ENCODE measurements at regions not wholly inside any gene's neighbourhood (a gene's known extent, or its start where the extent isn't known, plus 50 kb on each side); places are given as distances from the start of the nearest gene placed in this dataset.

DNA sequence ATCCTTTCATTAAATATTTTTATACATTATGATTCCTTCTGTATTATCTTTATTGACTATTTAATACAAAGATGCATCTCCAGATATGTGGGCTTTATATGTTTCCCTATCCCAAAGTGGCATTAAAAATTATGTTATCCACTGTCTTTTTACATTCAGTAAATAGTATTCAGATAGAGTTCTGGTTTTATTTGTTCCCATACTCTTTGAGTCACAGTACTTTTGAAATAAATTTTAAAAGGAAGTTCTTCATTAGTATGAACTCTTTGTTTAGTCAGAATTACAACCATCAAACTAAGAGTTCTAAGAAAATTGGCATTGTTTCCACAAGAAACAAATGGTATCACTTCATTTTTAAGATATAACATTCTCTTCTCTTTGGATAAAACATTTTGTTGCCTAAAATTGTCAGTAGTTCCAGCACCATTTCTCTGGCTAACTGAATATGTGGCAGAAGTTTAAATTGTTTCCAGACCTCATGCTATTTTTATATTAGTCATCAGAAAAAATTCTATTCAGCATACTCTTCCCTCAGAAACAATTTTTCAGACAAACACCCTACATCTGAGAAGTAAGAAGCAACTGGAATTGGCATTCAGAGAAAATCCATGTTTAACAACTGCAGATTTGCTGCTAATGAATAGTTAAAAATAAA lies 88.5 kb upstream of the COL5A2 start:
- DNase-seq (ENCODE audit: low spot score), result no peak

DNA sequence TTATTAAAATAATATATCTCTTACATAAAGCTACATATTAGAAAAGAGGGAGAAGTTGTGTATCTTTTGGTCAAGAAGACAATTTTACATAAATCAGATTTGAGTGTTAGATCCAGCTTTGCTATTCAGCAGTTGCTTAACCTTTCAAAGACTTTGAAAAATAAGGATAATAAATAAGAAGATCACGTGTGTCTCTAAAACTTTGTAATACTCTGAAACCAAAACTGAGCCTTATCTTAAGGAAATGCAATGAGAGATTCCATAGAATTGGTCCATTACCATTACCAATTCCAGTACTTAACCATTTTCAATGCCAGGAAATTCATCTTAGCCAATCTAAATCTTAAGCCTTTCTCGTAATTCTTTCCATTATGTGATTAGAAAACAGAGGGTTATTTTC lies 89.2 kb upstream of the COL5A2 start:
- DNase-seq (ENCODE audit: low spot score), result no peak

DNA sequence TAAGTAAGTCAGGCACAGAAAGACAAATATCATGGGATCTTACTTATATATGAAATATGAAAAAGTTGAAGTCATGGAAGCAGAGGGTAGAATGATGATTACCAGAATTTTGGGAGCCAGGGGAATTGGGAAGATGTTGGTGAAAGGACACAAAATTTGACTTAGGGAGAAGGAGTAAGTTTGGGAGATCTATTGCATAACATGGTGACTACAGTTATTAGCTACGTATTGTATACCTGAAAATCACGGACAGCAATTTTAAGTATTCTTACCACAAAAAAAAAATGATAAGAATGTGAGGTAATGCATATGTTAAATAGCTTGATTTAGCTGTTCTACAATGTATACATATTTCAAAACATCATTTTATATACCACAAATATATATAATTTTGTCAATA lies 94.2 kb upstream of the COL5A2 start:
- DNase-seq (ENCODE audit: low spot score), result no peak

DNA sequence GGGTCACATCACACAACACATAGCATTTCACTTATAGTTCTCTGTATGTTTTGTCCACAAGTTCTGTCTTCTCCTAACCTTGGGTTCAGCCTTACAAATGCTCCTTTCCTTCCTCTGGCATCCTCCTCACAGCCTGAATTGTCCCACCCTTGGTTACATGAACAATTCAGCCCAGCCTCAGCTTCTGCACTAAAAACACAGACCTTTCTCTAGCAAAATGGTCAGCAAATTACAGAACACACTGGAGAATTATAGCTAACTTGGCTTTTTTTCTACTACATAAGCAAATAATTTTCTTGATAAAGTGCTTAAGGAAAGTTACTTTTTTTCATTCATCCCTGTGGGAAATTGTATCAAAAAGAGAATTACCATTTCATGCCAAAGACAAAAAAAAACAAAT lies 94.8 kb upstream of the COL5A2 start:
- DNase-seq (ENCODE audit: low spot score), result no peak

DNA sequence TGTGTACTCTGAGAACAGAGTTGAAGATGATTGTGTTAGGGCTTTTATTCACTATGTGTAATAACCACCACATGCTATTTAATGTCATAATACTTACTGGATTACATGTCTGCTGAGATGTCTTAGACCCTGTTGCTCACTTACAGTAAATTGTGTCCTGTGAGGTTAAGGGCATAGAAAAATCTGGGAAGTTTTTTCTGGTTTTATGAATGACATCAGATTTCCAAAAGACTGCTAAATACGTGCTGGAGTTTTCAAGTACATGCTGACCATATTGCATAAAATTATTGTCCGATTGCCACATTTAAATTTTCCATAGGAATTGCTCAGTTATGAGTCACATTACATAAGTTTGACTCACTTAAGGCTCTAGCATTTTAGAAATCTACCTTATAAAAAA lies 96.7 kb upstream of the COL5A2 start:
- DNase-seq (ENCODE audit: low spot score), result no peak

DNA sequence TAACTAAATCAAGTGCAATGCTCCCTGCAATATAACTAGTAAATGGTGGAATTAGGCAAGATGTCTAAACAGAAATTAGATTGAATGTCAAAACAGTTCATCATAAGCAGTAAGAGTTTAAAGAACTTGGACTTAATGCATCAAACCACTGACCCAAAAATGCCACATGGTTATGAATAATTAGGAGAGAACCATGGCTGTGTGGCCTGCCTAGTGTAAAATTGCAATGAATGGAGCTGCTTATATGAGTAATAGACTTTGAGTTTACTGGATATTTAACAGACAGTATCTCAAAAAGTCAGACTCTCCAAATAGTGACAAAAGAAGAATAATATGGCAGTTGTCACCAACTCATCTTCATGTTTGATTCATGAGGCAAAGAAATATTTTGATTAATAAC lies 101.6 kb upstream of the COL5A2 start:
- DNase-seq (ENCODE audit: low spot score), result no peak

DNA sequence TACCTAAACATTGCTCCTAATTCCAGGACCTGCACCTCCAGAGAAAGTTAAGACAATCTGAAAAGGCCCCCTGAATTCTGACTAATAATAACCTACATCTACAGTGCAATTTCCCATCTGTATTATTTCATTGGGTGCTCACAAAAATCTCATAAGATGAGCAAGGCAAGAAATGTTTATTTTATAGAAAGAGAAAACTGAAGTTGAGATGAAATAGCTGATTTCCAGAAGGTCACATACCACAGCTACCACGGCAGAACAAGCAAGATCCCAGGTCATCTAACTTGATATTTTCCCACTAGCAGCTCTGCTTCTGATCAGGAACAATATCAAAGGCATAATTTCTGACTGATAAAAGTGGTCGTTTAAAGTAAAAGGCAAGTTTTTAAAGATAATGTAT lies 105.8 kb upstream of the COL5A2 start:
- no peak for DNase-seq (ENCODE audit: low spot score)

DNA sequence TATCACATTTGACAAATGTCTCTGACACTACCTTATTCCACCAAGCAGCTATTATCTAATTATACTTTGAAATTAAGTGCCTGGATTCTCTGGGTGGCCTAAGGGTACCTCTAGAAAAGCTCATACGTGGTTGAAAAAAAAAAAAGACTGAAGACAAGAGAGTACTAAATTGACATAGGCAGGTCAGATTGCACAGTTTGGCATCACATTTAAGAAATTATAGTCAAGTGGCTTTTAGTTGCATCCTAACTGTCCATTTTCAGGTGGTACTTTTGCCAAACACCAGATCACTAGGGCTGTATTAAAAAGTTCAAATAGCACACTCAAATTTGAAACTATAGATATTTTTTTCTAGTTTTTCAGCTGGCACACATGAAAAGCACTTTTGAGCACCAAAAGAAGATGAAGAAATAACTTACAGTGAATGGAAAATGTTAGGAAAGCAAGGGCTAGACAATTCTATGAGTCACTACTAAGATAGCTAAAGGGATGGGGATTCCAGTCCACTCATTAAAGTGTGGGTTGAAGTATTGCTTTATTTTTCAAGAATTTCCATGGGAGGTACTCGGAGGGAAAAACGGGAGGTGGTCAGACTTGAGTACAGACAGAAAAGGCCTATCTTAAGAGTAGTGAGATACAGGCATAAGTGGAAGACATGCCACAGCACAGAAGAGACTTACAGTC lies 106.5 kb upstream of the COL5A2 start:
- no peak for DNase-seq (ENCODE audit: low spot score)

DNA sequence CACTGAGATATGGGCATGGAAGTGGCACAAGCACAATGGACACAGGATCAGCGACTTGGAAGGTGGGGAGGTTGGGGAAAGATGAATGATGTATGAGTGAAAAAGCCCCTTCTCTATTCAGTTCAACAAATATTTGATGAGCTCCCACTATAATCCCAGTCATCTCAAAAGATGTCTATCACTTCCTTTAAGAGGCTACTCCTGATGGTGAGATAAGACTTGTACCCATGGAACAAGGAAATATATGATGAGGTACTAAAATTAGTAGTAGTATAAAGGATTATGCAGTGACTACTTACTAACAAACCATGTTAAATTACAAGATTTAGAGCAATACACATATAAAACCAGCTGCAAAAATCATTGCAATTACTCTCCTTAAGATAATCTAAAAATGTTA lies 107.8 kb upstream of the COL5A2 start:
- DNase-seq (ENCODE audit: low spot score), result no peak

DNA sequence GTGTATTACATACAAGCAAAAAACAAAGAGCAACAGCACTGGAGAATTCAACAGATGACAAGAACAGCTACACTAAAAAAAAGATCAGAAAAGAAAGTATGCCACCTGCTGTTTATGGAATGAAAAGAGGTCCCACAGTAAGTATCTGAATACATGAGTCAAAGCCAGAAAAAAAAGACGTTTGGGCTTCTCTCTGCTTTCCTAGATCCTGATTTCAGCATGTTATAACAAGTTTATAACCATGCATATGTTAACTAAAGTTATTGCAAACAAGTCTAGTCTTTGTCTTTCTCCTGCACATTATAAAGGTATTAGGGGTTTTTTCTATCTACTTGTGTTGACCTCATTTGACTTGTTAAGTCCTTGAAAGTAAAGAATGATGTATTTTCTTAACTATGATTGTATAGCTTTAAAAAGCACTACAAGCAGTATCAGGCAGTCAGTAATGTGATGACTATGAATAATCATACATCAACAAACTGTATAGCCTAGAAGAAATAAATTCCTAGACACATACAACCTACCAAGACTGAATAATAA lies 108.5 kb upstream of the COL5A2 start:
- no peak for DNase-seq (ENCODE audit: low spot score)

DNA sequence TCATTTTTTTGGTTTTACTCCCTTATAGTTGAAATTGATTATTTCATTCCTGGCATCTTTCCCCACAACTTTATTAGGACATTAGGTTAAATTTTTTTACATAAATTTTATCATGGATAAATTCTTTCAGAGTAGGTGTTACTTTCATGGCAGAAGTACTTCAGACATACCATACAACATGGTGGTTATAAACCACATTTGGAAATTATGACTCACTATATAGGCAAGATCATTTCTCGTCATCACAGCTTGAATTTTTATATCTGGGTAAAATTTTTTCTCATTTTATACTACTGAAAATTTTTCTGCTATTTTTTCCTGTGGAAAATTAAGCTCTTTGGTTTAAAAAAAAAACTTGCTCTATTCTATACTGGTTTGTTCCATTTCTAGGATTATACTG lies 111.9 kb upstream of the COL5A2 start:
- DNase-seq (ENCODE audit: low spot score), result no peak

DNA sequence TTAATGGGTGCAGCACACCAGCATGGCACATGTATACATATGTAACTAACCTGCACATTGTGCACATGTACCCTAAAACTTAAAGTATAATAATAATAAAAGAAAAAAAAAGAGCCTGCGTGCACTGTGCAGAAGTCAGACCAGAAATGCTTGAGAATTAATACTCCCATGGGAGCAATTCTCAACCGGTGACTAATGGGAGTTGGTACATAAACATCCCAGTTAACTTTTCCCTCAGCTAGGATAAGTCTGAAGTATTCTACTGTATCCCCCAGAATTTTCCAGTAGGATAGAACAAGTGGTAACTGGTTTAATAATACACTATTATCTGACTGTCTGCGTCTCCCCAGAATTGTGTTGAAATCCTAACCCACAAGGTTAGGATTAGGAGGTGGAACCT lies 113.6 kb upstream of the COL5A2 start:
- DNase-seq (ENCODE audit: low spot score), result no peak

DNA sequence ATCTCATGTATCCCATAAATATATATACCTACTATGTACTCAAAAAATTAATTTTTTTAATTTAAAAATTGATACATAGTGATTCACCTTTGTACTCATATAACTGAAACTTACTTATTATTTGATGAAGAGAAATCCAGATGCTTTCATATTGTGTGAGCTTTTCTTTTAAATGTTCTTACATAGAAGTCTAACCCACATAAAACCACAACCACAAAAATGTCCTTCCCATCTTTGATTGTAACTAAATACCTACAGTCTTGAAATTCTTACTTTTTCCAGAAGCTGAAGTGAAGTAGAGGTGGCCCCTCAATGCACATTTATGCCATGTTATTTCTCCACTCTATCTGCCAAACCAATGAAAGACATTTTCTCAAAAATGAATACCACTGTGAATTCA lies 117.9 kb upstream of the COL5A2 start:
- no peak for DNase-seq (ENCODE audit: low spot score)

DNA sequence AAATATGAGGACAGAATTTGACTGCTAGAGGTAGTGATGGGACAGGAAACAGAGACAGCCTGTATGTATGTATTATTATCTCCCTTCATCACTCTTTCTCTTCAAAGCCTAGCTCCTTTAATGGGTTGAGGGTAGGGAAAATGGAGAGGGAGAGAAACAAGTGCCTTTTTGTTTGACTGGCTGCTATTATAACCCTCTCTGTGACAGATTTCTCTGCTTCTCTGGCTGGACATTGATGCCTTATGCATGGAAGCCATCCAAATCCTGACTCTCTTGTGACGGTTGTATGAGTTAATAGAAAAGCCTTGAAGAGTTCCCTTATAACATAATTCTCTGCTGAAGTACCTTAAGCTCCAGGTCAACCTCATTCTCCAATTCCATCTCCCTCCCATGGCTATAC lies 118.5 kb upstream of the COL5A2 start:
- DNase-seq (ENCODE audit: low spot score), result no peak

DNA sequence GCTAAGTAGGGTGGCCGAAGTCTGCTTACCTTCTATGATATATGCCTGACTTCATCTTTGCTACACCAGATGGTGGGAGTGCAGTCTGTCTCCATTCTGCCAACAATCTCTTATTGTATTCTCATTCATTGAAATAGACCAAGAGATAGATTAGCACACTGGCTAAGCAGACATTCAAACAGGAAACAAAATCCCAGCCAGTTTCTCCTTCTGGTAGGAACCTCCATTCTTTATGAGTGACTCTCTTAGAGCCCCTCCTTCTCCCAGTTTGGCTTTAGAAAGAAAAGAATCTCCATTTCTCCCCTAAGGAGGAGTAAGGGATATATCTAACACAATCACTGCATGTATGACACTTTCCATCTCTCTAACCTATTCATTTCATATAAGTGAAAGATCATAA lies 118.9 kb upstream of the COL5A2 start:
- no peak for DNase-seq (ENCODE audit: low spot score)

DNA sequence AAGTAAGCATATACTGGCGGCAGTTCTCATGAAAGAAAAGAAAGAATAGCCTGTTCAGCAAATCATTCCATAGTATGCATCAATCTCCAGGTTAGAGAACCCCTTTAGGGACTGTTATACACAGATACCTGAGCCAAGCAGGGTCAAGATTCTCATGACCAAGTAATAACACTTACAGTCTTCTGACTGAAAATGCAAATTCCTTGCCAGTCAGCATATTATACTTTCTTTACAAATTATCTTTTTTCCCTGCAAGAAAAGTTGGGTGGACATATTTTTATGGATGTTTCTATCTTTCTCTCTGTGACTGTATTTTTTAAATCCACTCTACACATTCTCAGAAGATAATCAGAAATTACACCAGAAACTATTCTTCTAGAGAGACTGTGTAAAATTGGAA lies 120.4 kb upstream of the COL5A2 start:
- no peak for DNase-seq (ENCODE audit: low spot score)

DNA sequence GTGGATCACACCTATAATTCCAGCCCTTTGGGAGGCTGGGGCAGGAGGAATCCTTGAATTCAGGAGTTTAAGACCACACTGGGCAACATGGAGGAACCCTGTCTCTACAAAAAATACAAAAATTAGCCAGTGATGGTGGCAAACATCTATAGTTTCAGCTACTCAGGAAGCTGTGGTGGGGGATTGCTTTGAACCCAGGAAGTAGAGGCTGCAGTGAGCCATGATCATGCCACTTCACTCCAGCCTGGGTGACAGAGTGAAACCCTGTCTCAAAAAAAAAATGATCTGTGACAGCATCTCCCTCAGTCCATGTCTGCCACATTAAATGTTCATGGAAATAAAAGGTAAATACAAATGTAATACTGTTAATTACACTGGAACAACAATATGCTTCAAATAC lies 121.4 kb upstream of the COL5A2 start:
- DNase-seq (ENCODE audit: low spot score), result no peak

DNA sequence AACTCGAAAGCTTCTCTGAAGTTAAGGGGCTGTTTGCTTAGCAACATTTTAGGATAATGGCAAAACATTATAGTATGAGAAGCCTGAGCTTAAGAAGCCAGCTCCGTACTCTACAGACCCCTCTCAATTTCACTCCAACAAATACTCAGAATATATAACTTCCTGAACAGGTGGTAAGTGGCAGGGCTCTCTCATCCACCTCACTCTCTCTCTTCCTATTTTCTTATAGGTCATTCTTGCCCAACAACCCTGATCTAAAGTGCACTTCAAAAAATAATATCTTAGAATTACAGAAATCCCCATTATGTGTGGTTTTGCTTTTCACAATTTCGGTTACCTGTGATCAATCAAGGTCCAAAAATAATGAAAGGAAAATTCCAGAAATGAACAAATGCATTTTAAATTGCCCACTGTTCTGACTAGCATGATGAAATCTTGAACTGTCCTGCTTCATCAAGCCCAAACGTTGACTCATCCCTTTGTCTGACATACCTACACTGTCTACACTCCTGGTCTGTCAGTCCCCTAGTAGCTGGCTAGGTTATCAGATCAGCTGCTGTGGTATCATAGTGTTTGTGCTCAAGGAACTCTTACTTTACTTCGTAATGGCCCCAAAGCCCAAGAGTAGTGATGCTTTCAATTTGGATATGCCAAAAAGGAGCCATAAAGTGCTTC lies 122.8 kb upstream of the COL5A2 start:
- no peak for DNase-seq (ENCODE audit: low spot score)

DNA sequence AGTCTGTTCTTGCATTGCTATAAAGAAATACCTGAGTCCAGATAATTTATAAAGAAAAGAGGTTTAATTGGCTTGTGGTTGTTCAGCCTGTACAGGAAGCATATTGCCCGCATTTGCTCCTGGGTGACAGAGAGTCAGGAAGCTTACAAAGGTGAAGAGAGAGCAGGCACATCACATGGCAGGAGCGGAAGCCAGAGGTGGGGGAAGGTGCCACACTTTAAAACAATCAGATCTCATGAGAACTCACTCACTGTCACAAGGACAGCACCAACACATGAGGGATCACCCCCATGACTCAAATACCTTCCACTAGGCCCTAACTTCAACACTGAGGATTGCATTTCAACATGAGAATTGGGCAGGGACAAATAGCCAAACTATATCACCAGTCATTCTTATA lies 124.8 kb upstream of the COL5A2 start:
- DNase-seq (ENCODE audit: low spot score), result no peak

DNA sequence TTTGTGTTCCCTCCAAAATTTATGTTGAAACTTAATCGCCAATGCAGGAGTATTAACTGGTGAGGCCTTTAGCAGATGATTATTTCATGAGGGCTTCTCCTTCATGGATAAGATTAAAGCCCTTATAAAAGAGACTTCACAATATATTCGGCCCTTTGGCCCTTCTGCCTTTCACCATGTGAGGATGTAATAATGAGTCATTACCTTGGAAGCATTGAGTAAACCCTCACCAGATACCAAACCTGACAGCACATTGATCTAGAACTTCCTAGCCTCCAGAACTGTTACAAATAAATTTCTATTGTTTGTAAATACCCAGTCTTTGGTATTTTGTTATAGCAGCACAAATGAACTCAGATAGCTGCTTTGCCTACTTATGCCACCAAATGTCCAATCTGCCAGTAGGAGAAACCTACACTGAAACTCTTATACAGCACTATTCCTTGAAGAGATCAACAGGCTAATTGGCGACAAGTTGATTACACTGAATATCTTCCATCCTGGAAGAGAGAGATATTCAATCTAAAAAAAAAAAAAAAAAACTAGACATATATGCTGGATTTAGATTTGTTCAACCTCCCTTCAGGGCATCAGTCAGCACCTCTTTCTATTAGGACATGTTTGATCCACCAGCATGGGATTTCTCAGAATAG lies 125.9 kb upstream of the COL5A2 start:
- DNase-seq (ENCODE audit: low spot score), result no peak

DNA sequence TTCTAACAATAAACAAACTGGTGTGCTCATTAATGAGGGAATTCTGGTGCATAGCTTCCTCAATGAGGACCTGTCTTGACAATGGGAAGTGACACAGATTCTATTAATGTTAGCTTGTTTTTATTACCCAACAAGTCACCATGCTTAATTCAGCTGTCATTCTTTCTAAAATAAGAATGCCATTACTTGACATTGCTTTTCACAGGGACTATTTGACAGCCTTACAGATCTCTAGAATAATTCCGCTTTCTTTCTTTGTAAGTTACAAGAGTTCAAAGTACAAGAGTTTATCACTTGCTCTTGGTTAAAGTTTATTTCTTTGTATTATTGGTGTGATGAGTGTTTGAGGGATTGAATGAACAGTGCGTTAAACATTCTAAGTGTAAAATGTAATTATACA lies 127.0 kb upstream of the COL5A2 start:
- no peak for DNase-seq (ENCODE audit: low spot score)

DNA sequence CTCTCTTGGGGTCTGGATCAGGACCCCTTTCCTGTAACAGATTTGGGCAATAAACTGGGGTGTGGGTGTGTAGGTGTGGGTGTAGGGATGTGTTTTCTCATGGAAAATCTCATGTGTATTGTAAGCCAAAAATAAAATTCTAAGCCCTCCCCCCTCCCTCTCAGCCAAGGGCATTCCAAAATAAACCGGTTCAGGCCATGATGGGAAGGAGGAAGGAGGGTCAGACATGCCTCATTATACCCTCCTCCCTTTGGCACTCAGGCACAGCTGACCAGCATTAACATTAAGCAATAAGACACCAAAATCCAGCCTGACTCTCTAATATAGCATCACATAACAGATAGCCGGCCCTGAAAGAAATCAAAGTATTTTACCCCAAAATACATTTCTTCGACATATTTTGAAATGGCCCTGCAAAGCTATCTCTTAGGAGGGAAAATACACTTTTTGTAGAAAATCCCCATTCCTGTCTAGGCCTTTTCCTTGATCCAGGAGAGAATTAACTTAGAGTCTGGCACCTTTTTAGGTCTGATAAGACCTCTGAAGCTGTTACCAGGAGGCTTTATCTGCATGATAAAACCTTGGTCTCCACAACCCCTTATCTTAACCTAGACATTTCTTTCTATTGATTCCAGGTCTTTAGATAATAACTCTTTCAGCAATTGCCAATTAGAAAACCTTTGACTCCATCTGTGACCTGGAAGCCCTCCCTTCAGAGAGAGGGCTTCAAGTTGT lies 128.7 kb upstream of the COL5A2 start:
- DNase-seq (ENCODE audit: low spot score), result no peak

Measured in ureter (tissue), 1 donor.